ENCODE measurements at regions not wholly inside any gene's neighbourhood (a gene's known extent, or its start where the extent isn't known, plus 50 kb on each side); places are given as distances from the start of the nearest gene placed in this dataset.

GRCh38 chr3:117439812-117440211 is 730.2 kb downstream of the TUSC7 start:
- no peak for ATAC-seq
- 76 to 89% methylated on average over 3 of the region's 3 CpGs for WGBS, 2 donors (ENCODE audit: low coverage in 1 of 2)
- H3K27ac ChIP-seq: no peak overlapping the region
- H3K36me3 ChIP-seq: no peaks in the 10 kb centered on the region
- no peaks in the 10 kb centered on the region for H3K9me3 ChIP-seq
- no peaks in the 10 kb centered on the region for H3K4me1 ChIP-seq
- no peaks in the 10 kb centered on the region for H3K27me3 ChIP-seq
- H3K4me3 ChIP-seq: no peak overlapping the region
- TF ChIP-seq POLR2AphosphoS5 (IDR thresholded peaks at IDR 0.05): no peak
- TF ChIP-seq CTCF (IDR thresholded peaks at IDR 0.05): peak in 2 of 4 experiments; percentile 14 to 31
- TF ChIP-seq EP300 (IDR thresholded peaks at IDR 0.05): no peak
- no peak for TF ChIP-seq POLR2A (IDR thresholded peaks at IDR 0.05)

GRCh38 chr3:117441851-117442250 is 732.3 kb downstream of the TUSC7 start:
- ATAC-seq: no peak
- Histone ChIP-seq H3K4me3 (no peak overlapping the region), H3K27me3 (no peaks in the 10 kb centered on the region), H3K27ac (no peak overlapping the region), H3K9me3 (no peaks in the 10 kb centered on the region), H3K4me1 (no peaks in the 10 kb centered on the region), H3K36me3 (no peaks in the 10 kb centered on the region)
- WGBS, 2 donors (ENCODE audit: low coverage in 1 of 2): 73 to 89% methylated on average over 4 of the region's 4 CpGs
- TF ChIP-seq POLR2AphosphoS5 (IDR thresholded peaks at IDR 0.05) (no peak), CTCF (IDR thresholded peaks at IDR 0.05) (no peak), EP300 (IDR thresholded peaks at IDR 0.05) (no peak), POLR2A (IDR thresholded peaks at IDR 0.05) (no peak)

- Histone ChIP-seq H3K27me3 (no peaks in the 10 kb centered on the region), H3K4me3 (no peak overlapping the region), H3K27ac (no peak overlapping the region), H3K36me3 (no peaks in the 10 kb centered on the region), H3K4me1 (no peaks in the 10 kb centered on the region), H3K9me3 (no peaks in the 10 kb centered on the region)
- TF ChIP-seq EP300 (IDR thresholded peaks at IDR 0.05) (no peak), CTCF (IDR thresholded peaks at IDR 0.05) (no peak), POLR2AphosphoS5 (IDR thresholded peaks at IDR 0.05) (no peak), POLR2A (IDR thresholded peaks at IDR 0.05) (no peak)
- 78 to 91% methylated on average over 4 of the region's 4 CpGs for WGBS, 2 donors (ENCODE audit: low coverage in 1 of 2)
- ATAC-seq: no peak
Measured at GRCh38 chr3:117442566-117442965, 733.0 kb downstream of the TUSC7 start.

GRCh38 chr3:117443014-117443413 is 733.4 kb downstream of the TUSC7 start:
- TF ChIP-seq POLR2A (IDR thresholded peaks at IDR 0.05) (no peak), EP300 (IDR thresholded peaks at IDR 0.05) (no peak), POLR2AphosphoS5 (IDR thresholded peaks at IDR 0.05) (no peak), CTCF (IDR thresholded peaks at IDR 0.05) (no peak)
- no peak for ATAC-seq
- 55 to 80% methylated on average over 5 of the region's 5 CpGs for WGBS, 2 donors (ENCODE audit: low coverage in 1 of 2)
- no peak overlapping the region for H3K27ac ChIP-seq
- H3K9me3 ChIP-seq: no peaks in the 10 kb centered on the region
- H3K4me1 ChIP-seq: no peaks in the 10 kb centered on the region
- no peaks in the 10 kb centered on the region for H3K27me3 ChIP-seq
- no peaks in the 10 kb centered on the region for H3K36me3 ChIP-seq
- H3K4me3 ChIP-seq: no peak overlapping the region

- Histone ChIP-seq H3K27me3 (no peaks in the 10 kb centered on the region), H3K9me3 (no peaks in the 10 kb centered on the region), H3K4me3 (no peak overlapping the region), H3K27ac (no peak overlapping the region), H3K4me1 (no peaks in the 10 kb centered on the region), H3K36me3 (no peaks in the 10 kb centered on the region)
- ATAC-seq: no peak
- 88% methylated on average over 4 of the region's 4 CpGs; no CpG with 5 or more reads in 1 of the 2 donors for WGBS, 2 donors (ENCODE audit: low coverage in 1 of 2)
- TF ChIP-seq EP300 (IDR thresholded peaks at IDR 0.05): no peak
- TF ChIP-seq CTCF (IDR thresholded peaks at IDR 0.05): no peak
- no peak for TF ChIP-seq POLR2AphosphoS5 (IDR thresholded peaks at IDR 0.05)
- no peak for TF ChIP-seq POLR2A (IDR thresholded peaks at IDR 0.05)
Measured at GRCh38 chr3:117444175-117444574, 734.6 kb downstream of the TUSC7 start.
